Hepatocyte (in vitro differentiated cells): ENCODE measurements at regions not wholly inside any gene's neighbourhood (a gene's known extent, or its start where the extent isn't known, plus 50 kb on each side); places are given as distances from the start of the nearest gene placed in this dataset.

Source experiments
- DNase-seq: peaks from one replicate; pipeline ENCODE4 v3.0.0-alpha.2; 2016; ENCODE audit warnings: low spot score
- H2AFZ ChIP-seq: fragments of 200-600 bp; sonication (generic); 2 replicates; pipeline ENCODE4 v1.6.0; 2016; ENCODE audit warnings: antibody characterized with exemption, mild to moderate bottlenecking
- H3K27ac ChIP-seq: fragments of 200-600 bp; sonication (generic); 2 replicates; pipeline ENCODE4 v1.5.1; 2016; ENCODE audit warnings: mild to moderate bottlenecking
- H3K27me3 ChIP-seq: fragments of 200-600 bp; sonication (generic); 2 replicates; pipeline ENCODE4 v1.6.1; 2016
- H3K36me3 ChIP-seq: fragments of 200-600 bp; sonication (generic); replicated peaks from 2 replicates; pipeline ENCODE4 v1.5.1; 2016; ENCODE audit warnings: low read depth; ENCODE audit not compliant: insufficient read depth
- H3K4me1 ChIP-seq: fragments of 200-600 bp; sonication (generic); 2 replicates; pipeline ENCODE4 v1.5.1; 2016; ENCODE audit warnings: mild to moderate bottlenecking, moderate library complexity; ENCODE audit not compliant: insufficient read depth
- H3K4me2 ChIP-seq: fragments of 200-600 bp; sonication (generic); 2 replicates; pipeline ENCODE4 v1.6.0; 2016
- H3K4me3 ChIP-seq: fragments of 200-600 bp; sonication (generic); 2 replicates; pipeline ENCODE4 v1.5.1; 2016; ENCODE audit warnings: mild to moderate bottlenecking
- H3K79me2 ChIP-seq: fragments of 200-600 bp; sonication (generic); 2 replicates; pipeline ENCODE4 v1.6.0; 2017; ENCODE audit warnings: mild to moderate bottlenecking
- H3K9me2 ChIP-seq: fragments of 200-600 bp; sonication (generic); replicated peaks from 2 replicates; pipeline ENCODE4 v1.6.0; 2017; ENCODE audit warnings: mild to moderate bottlenecking; ENCODE audit not compliant: insufficient read depth
- H3K9me3 ChIP-seq: fragments of 200-600 bp; sonication (generic); 2 replicates; pipeline ENCODE4 v1.5.1; 2016; ENCODE audit warnings: low read depth, mild to moderate bottlenecking
- H4K20me1 ChIP-seq: fragments of 200-600 bp; sonication (generic); 2 replicates; pipeline ENCODE4 v1.6.0; 2016; ENCODE audit warnings: mild to moderate bottlenecking; ENCODE audit not compliant: insufficient read depth, poor library complexity, severe bottlenecking
- EZH2 ChIP-seq: fragments of 200-600 bp; sonication (generic); IDR thresholded peaks from 2 replicates; pipeline ENCODE4 v1.6.1; 2016; ENCODE audit warnings: antibody characterized with exemption, mild to moderate bottlenecking, borderline replicate concordance
- EZH2phosphoT487 ChIP-seq: fragments of 200-600 bp; sonication (generic); IDR thresholded peaks from one replicate; pipeline ENCODE4 v1.6.1; 2018; ENCODE audit warnings: antibody characterized with exemption, mild to moderate bottlenecking, low read depth, moderate library complexity; ENCODE audit not compliant: unreplicated experiment, severe bottlenecking
- WGBS: methylation state at CpG from one replicate; pipeline ENCODE4 v1.1.6; 2016; ENCODE audit warnings: low lambda C conversion rate; ENCODE audit errors: missing lambda C conversion rate; 5-methylcytosine and 5-hydroxymethylcytosine counted together
- TF ChIP-seq, protein P1 (sequence below): fragments of 200-600 bp; sonication (generic); IDR thresholded peaks from 2 replicates; pipeline ENCODE4 v1.5.1; 2016; ENCODE audit warnings: antibody characterized with exemption, mild to moderate bottlenecking; ENCODE audit not compliant: poor library complexity

DNA sequence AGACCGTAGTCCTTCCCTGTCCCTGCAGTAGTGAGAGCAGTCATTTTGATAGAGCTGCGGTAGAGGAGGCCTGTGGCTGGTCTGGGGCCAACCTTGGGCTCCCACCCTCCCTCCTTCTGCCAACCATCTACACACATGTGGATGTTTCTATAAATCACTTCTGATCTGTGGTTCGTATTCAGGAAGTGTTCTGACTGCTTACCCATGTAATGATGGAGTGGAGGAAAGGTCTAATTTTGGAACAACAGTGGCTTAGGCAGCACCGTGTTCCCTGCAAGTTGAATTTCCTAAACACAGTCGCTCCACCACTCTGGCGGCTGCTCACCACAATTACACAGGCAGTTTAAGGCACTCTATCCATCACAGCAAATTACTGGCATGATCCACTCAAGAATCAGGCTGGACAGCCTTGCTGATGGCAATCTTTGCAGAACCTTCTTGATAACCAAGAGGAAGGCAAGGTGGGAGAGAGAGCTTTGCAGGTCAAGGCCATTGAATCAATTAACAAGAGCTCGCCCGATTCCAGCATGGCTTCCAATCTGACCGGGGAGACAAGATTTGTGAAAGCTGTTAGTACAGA lies 104.7 kb upstream of the VEPH1 start:
- no peaks in the 10 kb centered on the region for H3K79me2 ChIP-seq
- H3K4me2 ChIP-seq = no peak overlapping the region
- WGBS = 83% methylated on average over 9 of the region's 9 CpGs
- no peaks in the 10 kb centered on the region for H4K20me1 ChIP-seq
- H3K9me3 ChIP-seq = no peaks in the 10 kb centered on the region
- TF ChIP-seq EZH2 (no peak), EZH2phosphoT487 (no peak)
- TF ChIP-seq, protein P1, sequence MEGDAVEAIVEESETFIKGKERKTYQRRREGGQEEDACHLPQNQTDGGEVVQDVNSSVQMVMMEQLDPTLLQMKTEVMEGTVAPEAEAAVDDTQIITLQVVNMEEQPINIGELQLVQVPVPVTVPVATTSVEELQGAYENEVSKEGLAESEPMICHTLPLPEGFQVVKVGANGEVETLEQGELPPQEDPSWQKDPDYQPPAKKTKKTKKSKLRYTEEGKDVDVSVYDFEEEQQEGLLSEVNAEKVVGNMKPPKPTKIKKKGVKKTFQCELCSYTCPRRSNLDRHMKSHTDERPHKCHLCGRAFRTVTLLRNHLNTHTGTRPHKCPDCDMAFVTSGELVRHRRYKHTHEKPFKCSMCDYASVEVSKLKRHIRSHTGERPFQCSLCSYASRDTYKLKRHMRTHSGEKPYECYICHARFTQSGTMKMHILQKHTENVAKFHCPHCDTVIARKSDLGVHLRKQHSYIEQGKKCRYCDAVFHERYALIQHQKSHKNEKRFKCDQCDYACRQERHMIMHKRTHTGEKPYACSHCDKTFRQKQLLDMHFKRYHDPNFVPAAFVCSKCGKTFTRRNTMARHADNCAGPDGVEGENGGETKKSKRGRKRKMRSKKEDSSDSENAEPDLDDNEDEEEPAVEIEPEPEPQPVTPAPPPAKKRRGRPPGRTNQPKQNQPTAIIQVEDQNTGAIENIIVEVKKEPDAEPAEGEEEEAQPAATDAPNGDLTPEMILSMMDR = no peak
- no peaks in the 10 kb centered on the region for H3K27me3 ChIP-seq
- DNase-seq = no peak
- H3K27ac ChIP-seq = no peak overlapping the region
- H3K4me3 ChIP-seq = no peak overlapping the region
- H3K4me1 ChIP-seq = no peaks in the 10 kb centered on the region
- no peaks in the 10 kb centered on the region for H3K36me3 ChIP-seq
- H2AFZ ChIP-seq = no peak overlapping the region
- H3K9me2 ChIP-seq = no peaks in the 10 kb centered on the region

DNA sequence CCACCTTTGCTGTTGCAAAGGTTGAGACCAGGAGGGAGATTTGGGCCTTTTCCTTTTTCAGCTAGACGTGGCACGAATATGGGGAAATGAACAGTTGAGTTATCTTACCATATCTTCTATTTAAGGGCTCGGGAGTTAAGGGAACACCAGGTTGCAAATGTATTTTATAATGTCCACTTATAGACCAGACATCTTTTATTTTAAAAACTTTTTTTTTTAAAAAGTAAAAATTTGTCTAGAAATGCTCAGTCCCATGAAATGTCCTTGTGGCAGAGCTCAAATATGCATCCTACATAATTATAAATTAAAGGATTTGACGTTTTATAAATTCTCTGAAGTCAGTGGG lies 103.6 kb upstream of the VEPH1 start:
- no peak for TF ChIP-seq EZH2
- TF ChIP-seq, protein P1 = no peak
- no peak overlapping the region for H2AFZ ChIP-seq

DNA sequence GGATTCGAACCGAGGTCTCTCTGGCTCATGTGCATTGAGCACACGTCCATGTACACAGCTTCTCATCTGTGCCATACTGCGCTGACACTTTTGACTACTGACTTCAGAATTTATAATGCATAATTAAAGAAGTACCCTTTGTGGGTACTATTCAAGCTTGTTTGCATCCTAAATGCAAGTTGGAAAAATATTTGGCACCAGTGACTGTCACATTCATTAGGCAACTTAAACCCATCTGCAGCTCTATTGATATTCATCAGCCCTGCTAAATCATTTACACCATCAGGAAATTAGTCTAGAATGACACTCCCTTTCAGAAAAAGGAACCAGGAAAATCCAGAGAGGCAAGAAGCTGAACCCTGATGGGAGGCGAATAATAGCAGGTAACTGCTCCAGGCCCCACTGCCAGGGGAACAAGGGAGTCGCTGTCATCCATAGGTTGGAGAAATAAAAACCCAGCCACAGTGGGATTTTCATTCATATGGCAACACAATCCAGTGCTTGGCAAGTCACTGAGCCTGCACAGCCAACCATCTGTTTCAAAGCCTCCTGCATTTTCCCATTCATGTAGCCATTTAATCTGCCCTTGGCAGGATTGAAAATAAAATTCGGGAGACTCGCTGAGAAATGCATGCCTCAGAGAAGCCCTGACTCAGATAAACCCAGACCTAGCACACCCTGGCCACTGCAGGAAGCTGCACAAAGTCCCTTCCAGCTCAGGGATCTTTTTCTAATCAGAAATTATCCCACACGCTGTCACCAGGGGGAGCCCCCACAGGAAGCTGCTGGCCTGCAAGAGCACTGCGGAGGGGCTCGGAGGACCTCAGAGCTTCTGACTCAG lies 103.0 kb upstream of the VEPH1 start:
- Histone ChIP-seq H4K20me1 (no peaks in the 10 kb centered on the region), H2AFZ (no peak overlapping the region), H3K4me3 (no peak overlapping the region), H3K4me2 (no peak overlapping the region), H3K27ac (no peak overlapping the region), H3K9me3 (no peaks in the 10 kb centered on the region), H3K9me2 (no peaks in the 10 kb centered on the region), H3K4me1 (no peaks in the 10 kb centered on the region), H3K27me3 (no peaks in the 10 kb centered on the region), H3K79me2 (no peaks in the 10 kb centered on the region), H3K36me3 (no peaks in the 10 kb centered on the region)
- DNase-seq = peak; percentile 81
- 50% methylated on average over 11 of the region's 11 CpGs for WGBS
- TF ChIP-seq, protein P1 = peak; percentile 71
- TF ChIP-seq EZH2 (no peak), EZH2phosphoT487 (no peak)

More for the DNA sequence above, 103.6 kb upstream of the VEPH1 start:
- Histone ChIP-seq H3K79me2 (no peaks in the 10 kb centered on the region), H3K27me3 (no peaks in the 10 kb centered on the region), H3K4me3 (no peak overlapping the region), H3K9me3 (no peaks in the 10 kb centered on the region), H3K4me2 (no peak overlapping the region), H3K36me3 (no peaks in the 10 kb centered on the region), H4K20me1 (no peaks in the 10 kb centered on the region), H3K27ac (no peak overlapping the region), H3K4me1 (no peaks in the 10 kb centered on the region), H3K9me2 (no peaks in the 10 kb centered on the region)
- WGBS = 59% methylated on average over 4 of the region's 4 CpGs
- no peak for DNase-seq
